HG02678 (cell line): ENCODE measurements at regions not wholly inside any gene's neighbourhood (a gene's known extent, or its start where the extent isn't known, plus 50 kb on each side); places are given as distances from the start of the nearest gene placed in this dataset.
"Not testable (repeated sequence)": the region's sequence is repeated elsewhere in the genome, so short reads cannot be mapped to it uniquely, and the experiment has no call there.

Experiments
- ATAC-seq: cut with Tn5 transposase; IDR thresholded peaks from one replicate; pipeline ENCODE4 v1.9.1; 2021; ENCODE audit warnings: mild to moderate bottlenecking, moderate library complexity; ENCODE audit not compliant: unreplicated experiment

DNA sequence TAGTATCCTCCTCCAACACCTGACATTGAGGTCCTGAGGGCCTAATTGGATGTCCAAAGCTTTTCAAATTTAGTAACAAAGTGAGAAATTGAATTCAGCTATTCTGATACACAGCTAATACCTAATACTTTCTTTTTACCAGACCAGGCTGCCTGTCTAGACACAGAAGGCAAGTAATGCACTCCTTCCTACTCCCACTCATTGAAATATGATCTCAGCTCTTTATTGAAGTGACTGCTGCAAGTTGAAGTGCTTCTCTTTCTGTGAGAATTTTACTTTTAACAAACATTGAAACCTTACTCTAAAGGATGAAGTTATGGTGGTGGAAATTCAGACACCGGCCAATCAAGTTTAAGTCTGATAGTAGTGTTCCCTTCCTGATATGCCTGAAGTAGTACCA is 90.8 kb upstream of the OGFRL1 start:
- no peak for ATAC-seq

DNA sequence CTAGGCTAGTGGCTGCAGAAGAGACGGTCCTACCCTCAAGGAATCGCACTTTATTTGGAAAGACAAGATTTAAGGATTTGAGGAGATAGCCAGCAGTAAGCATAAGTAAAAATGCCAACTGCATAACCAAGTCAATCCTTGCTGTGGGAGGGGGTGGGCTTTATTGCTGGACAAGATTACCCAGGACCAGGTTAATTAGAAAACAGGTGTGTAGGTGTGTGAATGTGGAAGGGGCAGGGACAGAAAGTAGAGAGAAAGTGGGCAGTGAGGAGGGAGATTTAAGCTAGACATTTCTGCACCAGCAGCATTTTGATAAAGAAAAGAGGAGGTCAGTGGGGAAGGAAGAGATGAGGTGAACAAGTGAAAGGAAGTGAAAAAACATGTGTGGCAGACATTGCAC is 89.7 kb upstream of the OGFRL1 start:
- ATAC-seq: no peak

DNA sequence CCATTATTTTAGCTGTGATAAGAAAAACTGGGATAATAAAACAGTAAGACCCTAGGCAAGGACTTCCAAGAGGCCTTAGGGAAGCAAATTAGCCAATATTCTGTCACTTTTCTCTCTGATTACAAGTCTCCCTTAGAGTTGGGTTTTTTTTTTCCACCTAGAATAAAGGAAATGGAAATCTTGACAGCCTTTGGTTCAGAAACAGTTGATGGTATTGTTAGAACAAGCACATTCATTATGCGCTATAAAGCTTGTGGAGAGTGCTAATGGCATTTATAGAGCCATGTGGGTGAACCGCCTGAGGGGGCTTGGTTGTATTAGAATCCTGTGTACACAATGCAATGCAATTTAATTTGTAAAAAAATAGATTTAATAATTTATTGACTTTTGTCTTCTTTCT is 88.9 kb upstream of the OGFRL1 start:
- no peak for ATAC-seq

DNA sequence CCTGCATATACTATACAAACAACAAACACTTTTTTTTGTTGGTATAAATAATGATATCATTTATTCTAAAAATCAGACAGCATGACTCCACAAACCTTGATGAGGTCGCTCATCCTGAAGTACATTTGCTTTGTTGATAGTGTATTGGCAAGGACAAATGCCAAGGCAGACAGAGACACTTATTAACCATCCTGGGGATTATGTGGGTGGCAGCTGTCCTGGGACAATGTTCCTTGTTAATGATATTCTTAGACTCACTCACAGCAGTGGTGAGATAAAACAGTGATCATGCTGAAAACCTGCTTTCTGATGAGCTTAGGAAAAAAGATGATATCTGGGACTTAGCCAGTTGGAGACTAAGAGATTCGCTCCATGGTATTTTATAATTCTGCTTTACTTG is 85.4 kb upstream of the OGFRL1 start:
- no peak for ATAC-seq

DNA sequence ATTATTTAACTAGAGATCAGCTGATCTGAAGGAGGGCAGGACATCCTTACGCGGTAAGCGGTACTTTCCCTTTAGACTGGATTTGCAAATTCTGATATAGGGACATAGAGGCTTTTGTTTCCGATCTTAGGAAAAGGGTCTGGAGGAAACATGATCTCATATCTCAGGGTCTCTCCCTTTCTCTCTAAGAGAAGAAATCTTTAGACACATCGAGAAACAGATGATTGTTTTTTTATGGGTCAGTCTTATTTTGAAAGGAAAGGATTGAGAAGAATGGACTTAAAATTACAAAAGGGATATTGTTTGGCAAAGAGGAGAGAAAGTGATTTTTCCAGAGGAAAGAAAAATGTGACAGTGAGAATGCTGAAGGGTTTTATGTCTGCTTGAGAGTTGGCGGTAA is 83.9 kb upstream of the OGFRL1 start:
- ATAC-seq: no peak

DNA sequence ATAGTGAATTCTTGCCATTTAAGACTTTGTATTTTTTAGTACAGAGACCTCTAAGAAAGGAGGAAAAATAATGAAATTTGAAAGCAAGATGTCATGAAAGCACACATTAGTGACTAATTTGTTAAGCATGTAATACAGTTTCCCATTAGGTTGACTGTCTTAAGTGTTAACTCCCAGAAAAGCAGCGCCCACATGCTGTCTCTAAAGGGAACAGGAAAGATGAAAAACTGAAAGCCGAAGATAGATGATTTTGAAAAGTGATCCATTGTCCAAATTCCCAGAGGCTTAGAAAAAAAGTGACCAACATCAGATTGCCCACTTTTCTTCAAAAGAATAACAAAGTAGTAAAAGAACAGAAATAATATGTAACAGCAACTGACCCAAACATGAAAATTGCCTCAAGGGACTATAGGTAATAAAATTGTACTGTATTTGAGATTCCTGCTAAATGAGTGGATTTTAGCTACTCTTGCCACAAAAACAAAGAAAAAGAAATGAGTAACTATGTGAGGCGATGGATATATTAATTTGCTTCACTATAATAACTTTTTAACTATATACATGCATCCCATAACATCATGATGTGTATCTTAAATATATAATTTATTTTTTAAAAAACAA is 83.2 kb upstream of the OGFRL1 start:
- no peak for ATAC-seq

DNA sequence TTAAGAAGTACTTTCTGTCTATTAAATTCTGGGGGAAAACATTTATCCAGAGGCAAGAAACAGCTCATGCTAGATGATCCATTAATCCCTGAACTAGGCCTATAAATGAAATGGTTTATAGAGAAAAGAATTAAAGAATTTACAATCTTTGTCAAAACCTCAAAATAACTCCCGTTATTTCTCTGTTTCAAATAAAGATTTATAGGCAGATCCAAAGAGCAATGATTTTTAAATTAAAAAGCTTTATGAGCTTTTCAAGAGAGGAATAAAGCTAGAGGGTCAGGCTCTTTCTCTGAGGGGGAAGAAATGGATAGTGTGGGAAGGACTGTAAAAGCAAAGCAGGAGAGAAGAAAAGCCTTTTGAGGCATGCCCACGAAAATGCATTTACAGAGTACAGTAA is 82.5 kb upstream of the OGFRL1 start:
- ATAC-seq: no peak

DNA sequence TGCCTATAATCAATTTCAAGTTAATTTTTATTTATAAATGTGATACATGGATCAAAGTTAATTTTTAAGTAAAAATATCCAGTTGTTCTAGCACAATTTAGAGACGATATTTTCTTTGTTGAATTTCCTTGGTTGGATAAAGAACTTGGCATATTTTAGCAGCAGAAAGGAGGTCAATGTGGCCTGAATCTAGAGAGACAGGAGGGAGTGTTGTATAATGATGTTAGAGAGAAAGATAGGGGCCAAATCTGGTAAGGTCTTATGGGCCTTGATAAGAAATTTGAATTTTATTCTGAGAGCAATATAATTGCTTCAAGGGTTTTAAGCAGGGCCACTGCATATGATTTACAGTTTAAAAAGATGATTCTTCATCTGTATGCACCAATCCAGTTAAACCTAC is 79.4 kb upstream of the OGFRL1 start:
- ATAC-seq: no peak

DNA sequence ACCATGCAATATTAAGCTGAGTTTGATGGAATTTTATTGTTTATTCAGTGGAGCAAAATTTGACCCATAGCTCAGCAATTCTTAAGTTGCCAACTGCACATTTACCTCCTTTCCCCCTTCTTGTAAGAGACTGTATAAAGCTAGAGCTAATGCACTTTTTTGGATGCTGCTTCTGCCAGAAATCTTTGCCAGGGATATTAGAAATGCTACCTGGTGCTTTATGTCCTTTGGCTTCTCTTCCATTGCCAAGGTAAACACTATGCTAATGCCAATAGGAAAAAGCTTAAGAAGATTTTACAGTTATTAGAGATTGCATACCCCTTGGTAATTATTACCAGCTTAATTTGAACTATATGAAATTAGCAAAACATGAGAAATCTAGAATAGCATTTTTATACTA is 79.0 kb upstream of the OGFRL1 start:
- no peak for ATAC-seq

DNA sequence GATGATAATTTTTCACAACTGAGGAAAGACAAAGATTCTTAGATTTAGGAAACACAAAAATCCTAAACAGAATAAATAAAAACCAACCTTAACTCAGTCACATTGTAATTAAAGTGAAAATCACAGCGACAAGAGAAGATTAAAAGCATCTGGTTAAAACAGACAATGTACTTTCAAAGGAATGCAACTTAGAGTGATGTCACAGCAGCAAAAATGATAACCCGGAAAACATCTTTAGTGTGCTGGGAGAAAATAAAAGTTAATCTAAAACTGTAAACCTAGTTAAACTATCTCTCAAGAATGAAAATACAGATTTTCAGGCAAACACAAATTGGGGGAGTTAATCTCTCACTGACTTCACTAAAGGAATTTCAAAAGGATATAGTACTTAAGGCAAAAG is 76.8 kb upstream of the OGFRL1 start:
- ATAC-seq: no peak

DNA sequence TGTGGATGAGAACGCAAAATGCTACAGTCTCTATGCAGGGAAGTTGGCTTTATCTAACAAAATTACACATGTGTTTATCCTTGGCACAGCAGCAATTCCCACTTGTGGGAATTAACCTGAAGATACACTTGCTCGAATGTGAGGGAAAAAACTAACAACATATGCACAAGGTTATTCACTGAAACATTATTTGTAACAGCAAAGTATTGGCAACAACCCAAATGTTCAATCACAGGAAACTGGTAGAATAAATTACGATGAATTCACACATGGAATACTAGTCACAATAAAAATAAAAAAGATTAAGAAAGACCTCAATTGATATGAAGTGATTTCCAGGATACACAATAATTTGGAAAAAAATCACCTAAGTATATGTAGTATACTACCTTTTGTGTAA is 68.1 kb upstream of the OGFRL1 start:
- ATAC-seq: no peak

DNA sequence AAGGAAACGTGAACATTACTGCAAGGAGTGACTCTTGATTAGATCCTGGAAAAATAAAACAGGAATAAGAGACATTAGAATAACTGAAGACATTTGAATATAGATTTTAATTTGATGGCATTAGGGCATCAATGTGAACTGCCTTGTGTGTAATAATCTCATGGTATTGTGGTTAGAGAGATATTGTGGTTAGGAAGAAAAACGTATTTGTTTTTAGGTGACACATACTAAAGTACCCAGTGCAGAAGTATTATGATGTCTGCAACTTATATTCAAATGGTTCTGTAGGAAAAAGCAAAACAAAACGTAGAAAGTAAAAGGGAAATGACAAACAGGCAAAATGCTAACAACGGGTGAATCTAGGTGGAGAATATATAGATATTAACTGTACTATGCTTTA is 65.9 kb upstream of the OGFRL1 start:
- ATAC-seq: no peak

DNA sequence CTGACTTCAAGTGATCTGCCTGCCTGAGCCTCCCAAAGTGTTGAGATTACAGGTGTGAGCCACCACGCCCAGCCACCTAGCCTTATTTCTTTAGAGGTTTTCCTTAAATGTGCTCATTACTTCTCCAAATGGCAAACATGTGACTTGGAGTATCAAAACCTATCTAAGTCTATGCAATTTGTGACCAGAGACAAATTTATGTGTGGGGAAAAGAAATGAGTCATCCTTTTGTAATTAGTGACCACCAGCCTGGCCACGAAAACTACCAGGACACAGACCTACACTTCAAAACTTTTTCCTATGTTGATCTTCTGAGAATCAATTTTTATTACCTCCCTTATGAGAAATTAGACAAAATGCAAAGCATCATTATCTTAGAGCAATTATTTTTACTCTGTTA is 64.6 kb upstream of the OGFRL1 start:
- no peak for ATAC-seq

DNA sequence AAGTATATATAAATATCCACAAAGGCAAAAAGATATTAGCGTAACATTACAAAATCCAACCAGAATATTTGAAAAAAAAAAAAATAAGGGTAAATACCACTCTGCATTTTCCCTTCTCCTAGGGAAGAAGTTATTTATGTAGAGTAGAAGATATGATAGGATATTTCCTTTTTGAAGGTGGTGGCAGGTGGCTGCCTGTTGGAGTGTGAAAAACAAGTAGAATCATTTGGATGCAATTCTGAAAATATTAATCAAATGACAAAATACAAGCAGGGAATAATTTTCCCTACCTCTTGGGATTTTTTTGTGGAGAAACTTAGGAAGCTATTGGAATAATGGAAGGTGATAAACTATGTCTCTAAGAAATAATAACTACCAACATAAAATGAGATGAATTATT is 62.5 kb upstream of the OGFRL1 start:
- no peak for ATAC-seq

DNA sequence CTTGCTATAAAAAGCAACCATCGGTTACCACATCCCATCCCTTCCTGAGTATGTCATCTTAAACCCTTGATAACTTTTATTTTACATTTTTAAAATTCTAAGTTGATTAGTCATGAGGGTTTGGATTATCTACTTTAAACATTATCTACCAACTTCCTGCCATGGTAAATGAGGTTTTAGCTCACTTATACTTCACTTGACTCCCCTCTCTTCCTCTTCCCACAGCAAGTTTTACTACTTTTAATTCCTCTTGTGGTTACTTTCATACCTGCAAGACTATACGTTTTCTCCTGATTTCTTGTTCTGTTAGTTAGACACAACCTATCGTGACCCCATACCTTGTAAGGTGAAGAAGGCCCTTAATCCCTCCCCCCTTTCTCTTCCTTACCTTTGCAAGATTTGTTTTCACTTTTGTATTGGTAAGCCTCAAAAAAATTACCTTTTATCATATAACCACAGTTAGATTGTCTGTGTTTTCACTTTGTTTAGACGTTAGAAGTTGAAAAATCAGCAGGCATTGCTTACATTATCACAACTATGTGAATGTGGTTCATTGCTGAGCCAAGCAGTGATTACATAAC is 60.1 kb upstream of the OGFRL1 start:
- no peak for ATAC-seq

DNA sequence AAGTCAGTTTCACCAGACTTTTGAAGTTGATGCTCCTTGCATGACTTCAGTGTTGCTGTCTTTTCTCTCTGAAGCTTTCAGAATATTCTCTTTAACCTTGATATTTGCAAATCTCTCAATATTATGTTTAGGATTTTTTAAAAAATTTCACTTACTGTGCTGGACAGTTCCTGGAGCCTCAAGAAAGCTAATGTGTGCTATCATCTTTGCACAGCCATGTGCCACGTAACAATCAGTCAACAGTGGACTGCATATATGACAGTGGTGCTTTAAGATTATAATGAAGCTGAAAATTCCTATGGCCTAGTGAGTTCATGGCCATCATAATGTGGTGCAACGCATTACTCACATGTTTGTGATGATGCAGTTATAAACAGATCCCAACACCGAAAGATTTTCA is 59.1 kb upstream of the OGFRL1 start:
- no peak for ATAC-seq

DNA sequence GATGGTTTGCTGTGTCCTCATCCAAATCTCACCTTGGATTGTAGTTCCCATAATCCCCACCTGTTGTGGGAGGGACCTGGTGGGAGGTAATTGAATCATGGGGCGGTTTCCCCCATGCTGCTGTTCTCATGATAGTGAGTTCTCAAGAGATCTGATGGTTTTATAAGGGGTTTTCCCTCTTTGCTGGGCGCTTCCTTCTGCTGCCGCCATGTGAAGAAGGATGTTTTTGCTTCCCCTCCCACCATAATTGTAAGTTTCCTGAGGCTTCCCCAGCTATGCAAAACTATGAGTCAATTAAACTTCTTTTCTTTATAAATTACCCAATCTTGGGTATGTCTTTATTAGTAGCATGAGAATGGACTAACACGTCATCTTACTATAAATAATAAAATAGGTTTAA is 55.7 kb upstream of the OGFRL1 start:
- ATAC-seq: not testable (repeated sequence)

DNA sequence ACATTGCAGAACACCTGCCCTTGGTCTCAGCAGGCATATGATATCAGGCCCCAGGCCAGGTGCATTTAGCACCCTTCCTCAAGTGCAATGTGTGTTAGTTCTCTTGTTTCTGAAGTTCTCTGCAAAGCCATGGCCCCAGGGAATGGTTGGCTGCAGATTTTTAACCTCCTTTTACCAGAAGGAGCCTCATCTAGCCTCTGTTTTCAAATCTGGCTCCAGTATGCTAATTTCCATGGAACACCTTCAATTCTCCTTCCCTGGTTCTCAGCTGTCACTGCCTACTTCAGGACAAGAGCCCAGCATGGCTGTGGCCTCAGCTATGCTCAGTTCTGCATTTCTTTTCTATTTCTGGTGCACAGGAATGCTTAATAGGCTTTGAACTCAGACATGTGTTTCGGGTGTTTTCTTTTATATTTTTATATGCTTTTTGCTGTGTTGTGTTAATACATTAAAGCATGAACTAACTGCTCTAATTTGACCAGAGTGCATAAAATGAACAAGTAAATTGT is 51.6 kb upstream of the OGFRL1 start:
- ATAC-seq: no peak

DNA sequence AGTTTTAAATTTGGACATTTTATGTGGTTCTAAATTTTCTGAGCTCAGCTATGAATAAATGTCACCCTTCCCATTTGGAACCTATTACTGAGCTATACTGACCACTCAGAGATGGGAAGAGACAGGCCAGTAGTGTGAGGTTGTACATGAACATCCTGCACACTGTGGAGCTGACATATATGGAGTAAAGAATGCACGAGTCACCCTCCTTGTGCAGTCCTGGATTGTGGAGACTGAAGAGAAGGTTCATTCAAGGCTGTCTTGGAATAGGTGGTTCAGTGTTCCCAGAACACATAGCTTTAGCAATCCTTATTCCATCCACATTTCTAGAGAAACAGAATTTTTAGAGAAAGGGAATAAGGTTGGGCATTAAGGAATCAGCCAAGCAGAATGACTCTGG is 50.3 kb upstream of the OGFRL1 start:
- no peak for ATAC-seq
